ENCODE measurements at regions not wholly inside any gene's neighbourhood (a gene's known extent, or its start where the extent isn't known, plus 50 kb on each side); places are given as distances from the start of the nearest gene placed in this dataset.
"Not testable (repeated sequence)": the region's sequence is repeated elsewhere in the genome, so short reads cannot be mapped to it uniquely, and the experiment has no call there.

DNA sequence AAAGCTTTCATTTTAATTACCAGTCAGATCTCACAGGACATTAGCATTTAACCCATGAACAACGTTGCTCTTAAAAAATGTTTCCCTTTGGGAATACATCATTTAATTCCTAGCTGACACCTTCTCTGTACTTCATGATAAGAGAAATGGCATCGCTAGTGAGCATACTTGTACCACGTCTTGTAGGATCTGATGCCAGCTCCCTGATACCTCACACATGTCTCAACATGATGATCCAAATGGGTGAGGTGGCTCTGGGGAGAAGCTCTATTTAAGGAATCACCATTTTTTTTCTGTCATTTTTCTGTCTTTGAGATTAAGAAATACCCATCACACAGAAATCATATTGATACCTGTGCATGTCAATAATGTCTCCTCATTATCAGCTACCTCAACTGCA, 772.1 kb upstream of the CA10 start:
- Histone ChIP-seq H3K27ac (ENCODE audit: low read length) (no peak overlapping the region), H3K4me1 (ENCODE audit: control insufficient read depth, insufficient read depth, low read length) (no peaks in the 10 kb centered on the region), H3K4me3 (ENCODE audit: low read length) (no peak overlapping the region), H3K27me3 (ENCODE audit: control insufficient read depth, insufficient read depth) (no peaks in the 10 kb centered on the region), H3K9me3 (ENCODE audit: control insufficient read depth, low read length) (no peaks in the 10 kb centered on the region)
- intact Hi-C loops (cut with DNase I), result no loop called here
- WGBS, result 75% methylated on average over 3 of the region's 3 CpGs
- no peak for DNase-seq
- no peak for ATAC-seq

- no peak for DNase-seq
- no peaks in the 10 kb centered on the region for H3K27me3 ChIP-seq (ENCODE audit: control insufficient read depth, insufficient read depth)
- 96% methylated on average over 1 of the region's 1 CpG for WGBS
- H3K4me1 ChIP-seq (ENCODE audit: control insufficient read depth, insufficient read depth, low read length), result no peaks in the 10 kb centered on the region
- no peaks in the 10 kb centered on the region for H3K9me3 ChIP-seq (ENCODE audit: control insufficient read depth, low read length)
- intact Hi-C loops (cut with DNase I), result no loop called here
- no peak overlapping the region for H3K27ac ChIP-seq (ENCODE audit: low read length)
- H3K4me3 ChIP-seq (ENCODE audit: low read length), result no peak overlapping the region
- ATAC-seq, result no peak
Observed at GRCh38 chr17:52930145-52930544, 771.6 kb upstream of the CA10 start.

GRCh38 chr17:52923658-52924057, 765.1 kb upstream of the CA10 start:
- 85% methylated on average over 1 of the region's 1 CpG for WGBS
- ATAC-seq (no peak), DNase-seq (no peak)
- no peaks in the 10 kb centered on the region for H3K4me1 ChIP-seq (ENCODE audit: control insufficient read depth, insufficient read depth, low read length)
- H3K27me3 ChIP-seq (ENCODE audit: control insufficient read depth, insufficient read depth), result no peaks in the 10 kb centered on the region
- H3K9me3 ChIP-seq (ENCODE audit: control insufficient read depth, low read length), result no peaks in the 10 kb centered on the region
- intact Hi-C loops (cut with DNase I), result no loop called here
- no peak overlapping the region for H3K27ac ChIP-seq (ENCODE audit: low read length)
- H3K4me3 ChIP-seq (ENCODE audit: low read length), result no peak overlapping the region

GRCh38 chr17:52899235-52899634, 740.7 kb upstream of the CA10 start:
- WGBS, result 42% methylated on average over 1 of the region's 1 CpG
- H3K4me3 ChIP-seq (ENCODE audit: low read length), result no peak overlapping the region
- no peaks in the 10 kb centered on the region for H3K27me3 ChIP-seq (ENCODE audit: control insufficient read depth, insufficient read depth)
- no peaks in the 10 kb centered on the region for H3K9me3 ChIP-seq (ENCODE audit: control insufficient read depth, low read length)
- H3K4me1 ChIP-seq (ENCODE audit: control insufficient read depth, insufficient read depth, low read length), result no peaks in the 10 kb centered on the region
- H3K27ac ChIP-seq (ENCODE audit: low read length), result no peak overlapping the region
- intact Hi-C loops (cut with DNase I), result no loop called here
- DNase-seq (no peak), ATAC-seq (no peak)

DNA sequence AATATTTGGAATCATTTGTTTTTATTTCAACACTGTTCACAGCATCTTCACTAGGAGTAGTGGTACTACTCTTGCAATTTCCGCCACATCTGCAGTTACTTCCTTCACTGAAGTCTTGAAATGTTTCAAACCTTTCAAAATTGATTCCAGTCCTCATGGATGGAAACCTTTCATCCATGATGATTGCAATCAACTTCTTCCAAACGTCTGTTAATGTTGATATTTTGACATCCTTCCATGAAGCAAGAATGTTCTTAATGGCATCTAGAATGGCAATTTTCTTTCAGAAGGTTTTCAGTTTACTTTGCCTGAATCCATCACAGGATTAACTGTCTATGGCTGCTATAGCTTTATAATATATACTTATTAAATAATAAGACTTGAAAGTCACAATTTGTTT, 736.8 kb upstream of the CA10 start:
- ATAC-seq, result no peak
- WGBS, result 39% methylated on average over 2 of the region's 2 CpGs
- H3K27ac ChIP-seq (ENCODE audit: low read length), result no peak overlapping the region
- no peaks in the 10 kb centered on the region for H3K4me1 ChIP-seq (ENCODE audit: control insufficient read depth, insufficient read depth, low read length)
- no peaks in the 10 kb centered on the region for H3K27me3 ChIP-seq (ENCODE audit: control insufficient read depth, insufficient read depth)
- no peak overlapping the region for H3K4me3 ChIP-seq (ENCODE audit: low read length)
- intact Hi-C loops (cut with DNase I), result no loop called here
- H3K9me3 ChIP-seq (ENCODE audit: control insufficient read depth, low read length), result no peaks in the 10 kb centered on the region
- no peak for DNase-seq

DNA sequence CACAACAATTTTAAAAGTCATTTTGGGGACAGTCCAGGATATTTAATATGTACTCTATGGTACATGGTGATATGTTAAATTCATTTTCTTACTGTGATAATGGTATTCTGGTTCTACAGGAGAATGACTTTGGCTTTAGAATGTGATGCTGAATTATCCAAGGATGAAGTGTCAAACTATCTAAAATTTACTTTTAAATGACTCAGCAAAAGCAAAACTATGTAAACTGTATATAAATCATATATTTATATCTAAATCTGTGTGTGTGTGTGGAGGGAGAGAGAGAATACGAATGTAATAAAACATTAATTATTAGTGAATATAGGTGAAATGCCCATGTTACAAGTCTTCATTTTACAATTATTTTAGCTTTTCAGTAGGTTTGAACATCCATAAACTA, 733.8 kb upstream of the CA10 start:
- intact Hi-C loops (cut with DNase I), result no loop called here
- DNase-seq, result no peak
- H3K27me3 ChIP-seq (ENCODE audit: control insufficient read depth, insufficient read depth), result no peaks in the 10 kb centered on the region
- WGBS, result 81% methylated on average over 1 of the region's 1 CpG
- no peaks in the 10 kb centered on the region for H3K9me3 ChIP-seq (ENCODE audit: control insufficient read depth, low read length)
- no peaks in the 10 kb centered on the region for H3K4me1 ChIP-seq (ENCODE audit: control insufficient read depth, insufficient read depth, low read length)
- H3K27ac ChIP-seq (ENCODE audit: low read length), result no peak overlapping the region
- no peak for ATAC-seq
- H3K4me3 ChIP-seq (ENCODE audit: low read length), result no peak overlapping the region

DNA sequence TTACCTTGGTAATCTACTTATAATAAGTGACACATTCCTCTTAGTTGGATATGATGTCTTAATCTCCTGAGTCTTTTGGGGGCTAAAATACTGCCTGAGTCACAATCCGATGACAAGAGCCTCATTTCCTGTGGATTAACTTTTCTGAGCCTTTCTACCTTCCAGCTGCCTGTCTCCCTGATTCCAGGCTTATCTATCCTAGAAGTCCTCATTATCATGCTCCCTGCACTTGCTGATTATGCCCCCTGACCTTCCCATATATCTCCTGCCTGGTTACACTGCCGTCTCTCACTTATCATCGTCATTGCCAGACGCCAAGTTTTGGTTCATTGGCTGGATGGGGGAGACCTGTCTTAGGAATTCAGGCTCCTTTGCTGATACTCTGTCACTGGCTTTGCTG, 727.4 kb upstream of the CA10 start:
- H3K27ac ChIP-seq (ENCODE audit: low read length), result no peak overlapping the region
- ATAC-seq, result no peak

GRCh38 chr17:52883907-52884491, 725.5 kb upstream of the CA10 start:
- H3K9me3 ChIP-seq (ENCODE audit: control insufficient read depth, low read length); ATAC-seq; H3K27ac ChIP-seq (ENCODE audit: low read length); H3K27me3 ChIP-seq (ENCODE audit: control insufficient read depth, insufficient read depth); H3K4me1 ChIP-seq (ENCODE audit: control insufficient read depth, insufficient read depth, low read length); H3K4me3 ChIP-seq (ENCODE audit: low read length); intact Hi-C loops (cut with DNase I): not testable (repeated sequence)
- DNase-seq, result peak in 2 of 3 donors; percentile 23 to 33
- WGBS, result 32% methylated on average over 43 of the region's 43 CpGs

More for the DNA sequence above, 727.4 kb upstream of the CA10 start:
- Histone ChIP-seq H3K4me3 (ENCODE audit: low read length) (no peak overlapping the region), H3K27me3 (ENCODE audit: control insufficient read depth, insufficient read depth) (no peaks in the 10 kb centered on the region), H3K4me1 (ENCODE audit: control insufficient read depth, insufficient read depth, low read length) (no peaks in the 10 kb centered on the region), H3K9me3 (ENCODE audit: control insufficient read depth, low read length) (no peaks in the 10 kb centered on the region)
- 31% methylated on average over 4 of the region's 4 CpGs for WGBS
- intact Hi-C loops (cut with DNase I), result no loop called here
- no peak for DNase-seq

DNA sequence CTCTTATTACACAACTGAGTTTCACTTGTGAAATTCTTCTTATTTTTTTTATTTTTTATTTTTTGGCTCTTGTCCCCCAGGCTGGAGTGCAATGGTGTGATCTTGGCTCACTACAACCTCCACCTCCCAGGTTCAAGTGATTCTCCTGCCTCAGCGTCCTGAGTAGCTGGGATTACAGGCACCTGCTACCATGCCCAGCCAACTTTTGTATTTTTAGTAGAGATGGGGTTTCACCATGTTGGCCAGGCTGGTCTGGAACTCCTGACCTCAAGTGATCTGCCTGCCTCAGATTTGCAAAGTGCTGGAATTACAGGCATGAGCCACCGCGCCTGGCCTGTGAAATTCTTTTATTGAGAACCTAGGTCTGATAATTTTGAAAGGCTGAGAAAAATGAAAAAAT, 688.3 kb upstream of the CA10 start:
- DNase-seq; H3K27ac ChIP-seq (ENCODE audit: low read length); intact Hi-C loops (cut with DNase I); H3K9me3 ChIP-seq (ENCODE audit: control insufficient read depth, low read length); H3K4me3 ChIP-seq (ENCODE audit: low read length); ATAC-seq; H3K27me3 ChIP-seq (ENCODE audit: control insufficient read depth, insufficient read depth); H3K4me1 ChIP-seq (ENCODE audit: control insufficient read depth, insufficient read depth, low read length): not testable (repeated sequence)
- WGBS, result 84% methylated on average over 3 of the region's 3 CpGs

DNA sequence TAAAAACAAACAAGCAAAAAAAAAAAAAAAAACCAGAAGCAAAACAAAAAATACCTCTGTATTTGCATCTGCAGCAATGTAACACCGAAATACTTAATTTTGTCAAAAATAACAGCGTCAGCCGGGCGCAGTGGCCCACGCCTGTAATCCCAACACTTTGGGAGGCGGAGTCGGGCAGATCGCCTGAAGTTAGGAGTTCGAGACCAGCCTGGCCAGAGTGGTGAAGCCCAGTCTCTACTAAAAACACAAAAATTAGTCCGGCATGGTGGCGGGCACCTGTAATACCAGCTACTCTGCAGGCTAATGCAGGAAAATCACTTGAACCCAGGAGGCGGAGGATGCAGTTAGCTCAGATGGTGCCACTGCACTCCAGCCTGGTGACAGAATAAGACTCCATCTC, 683.5 kb upstream of the CA10 start:
- no peaks in the 10 kb centered on the region for H3K9me3 ChIP-seq (ENCODE audit: control insufficient read depth, low read length)
- no peaks in the 10 kb centered on the region for H3K4me1 ChIP-seq (ENCODE audit: control insufficient read depth, insufficient read depth, low read length)
- DNase-seq (no peak), ATAC-seq (no peak)
- H3K4me3 ChIP-seq (ENCODE audit: low read length), result no peak overlapping the region
- H3K27me3 ChIP-seq (ENCODE audit: control insufficient read depth, insufficient read depth), result no peaks in the 10 kb centered on the region
- 96% methylated on average over 12 of the region's 12 CpGs for WGBS
- H3K27ac ChIP-seq (ENCODE audit: low read length), result no peak overlapping the region
- intact Hi-C loops (cut with DNase I), result no loop called here

DNA sequence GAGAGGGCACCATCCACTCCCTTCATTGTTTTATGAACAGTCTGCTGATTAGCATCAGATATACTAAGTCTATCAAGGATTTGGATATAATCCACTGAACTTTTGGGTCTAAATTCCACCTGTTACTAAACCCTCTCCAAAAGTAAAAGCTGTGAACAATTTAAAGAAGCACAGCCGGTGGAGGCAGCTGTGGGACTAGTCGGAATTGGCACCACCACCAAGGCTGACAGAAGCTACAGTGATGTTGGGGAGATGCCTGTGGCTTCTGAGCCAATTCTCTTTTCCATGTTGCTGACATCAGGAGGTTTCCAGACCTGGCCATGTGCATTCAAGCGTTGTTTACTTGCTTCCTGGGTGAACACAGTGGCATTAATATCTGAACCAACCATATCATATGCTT, 679.0 kb upstream of the CA10 start:
- DNase-seq (no peak), ATAC-seq (no peak)
- intact Hi-C loops (cut with DNase I), result no loop called here
- Histone ChIP-seq H3K27me3 (ENCODE audit: control insufficient read depth, insufficient read depth) (no peaks in the 10 kb centered on the region), H3K4me1 (ENCODE audit: control insufficient read depth, insufficient read depth, low read length) (no peaks in the 10 kb centered on the region), H3K9me3 (ENCODE audit: control insufficient read depth, low read length) (no peaks in the 10 kb centered on the region), H3K27ac (ENCODE audit: low read length) (no peak overlapping the region), H3K4me3 (ENCODE audit: low read length) (no peak overlapping the region)
- WGBS, result 81% methylated on average over 3 of the region's 3 CpGs

GRCh38 chr17:52831536-52831935, 673.0 kb upstream of the CA10 start:
- ATAC-seq (no peak), DNase-seq (no peak)
- Histone ChIP-seq H3K4me3 (ENCODE audit: low read length) (no peak overlapping the region), H3K27ac (ENCODE audit: low read length) (no peak overlapping the region), H3K27me3 (ENCODE audit: control insufficient read depth, insufficient read depth) (no peaks in the 10 kb centered on the region), H3K4me1 (ENCODE audit: control insufficient read depth, insufficient read depth, low read length) (no peaks in the 10 kb centered on the region), H3K9me3 (ENCODE audit: control insufficient read depth, low read length) (no peaks in the 10 kb centered on the region)
- intact Hi-C loops (cut with DNase I), result no loop called here
- WGBS, result 91% methylated on average over 1 of the region's 1 CpG
